ENCODE measurements at regions not wholly inside any gene's neighbourhood (a gene's known extent, or its start where the extent isn't known, plus 50 kb on each side); places are given as distances from the start of the nearest gene placed in this dataset.

- no peak for DNase-seq
- Histone ChIP-seq H3K4me1 (ENCODE audit: control insufficient read depth in 1 of 2, extremely low read depth in 1 of 2, insufficient read depth in 2 of 2, low read length in 2 of 2) (no peaks in the 10 kb centered on the region), H3K36me3 (ENCODE audit: control insufficient read depth in 2 of 2, extremely low read depth in 1 of 2, insufficient read depth in 1 of 2, low read length in 1 of 2) (no peaks in the 10 kb centered on the region), H3K4me3 (ENCODE audit: control insufficient read depth in 1 of 2, extremely low read depth in 1 of 2, low read length in 1 of 2) (no peak overlapping the region), H3K27ac (ENCODE audit: low read length) (no peak overlapping the region), H3K27me3 (replicated peaks in 1 of 2; ENCODE audit: control insufficient read depth in 2 of 2, extremely low read depth in 1 of 2, insufficient read depth in 2 of 2, low read length in 1 of 2) (no peaks in the 10 kb centered on the region), H3K9me3 (no peaks in the 10 kb centered on the region)
- no peak for ATAC-seq (replicated peaks in 1 of 4)
- WGBS (ENCODE audit: insufficient coverage), result no CpG with 5 or more reads among the region's 1 CpG
- Mint-ChIP-seq H3K9me3 (peaks cover 4 to 40% (median 29%) of the 10 kb centered on the region in 3 donors), H3K27ac (no peak overlapping the region), H3K36me3 (no peaks in the 10 kb centered on the region), H3K4me3 (no peak overlapping the region), H3K27me3 (no peaks in the 10 kb centered on the region), H3K4me1 (no peaks in the 10 kb centered on the region)
- CTCF ChIA-PET, result no interaction called here
- POLR2A ChIA-PET, result no interaction called here
These were observed 1301.4 kb upstream of the PIK3C3 start for GRCh38 chr18:40653682-40654081.

DNA sequence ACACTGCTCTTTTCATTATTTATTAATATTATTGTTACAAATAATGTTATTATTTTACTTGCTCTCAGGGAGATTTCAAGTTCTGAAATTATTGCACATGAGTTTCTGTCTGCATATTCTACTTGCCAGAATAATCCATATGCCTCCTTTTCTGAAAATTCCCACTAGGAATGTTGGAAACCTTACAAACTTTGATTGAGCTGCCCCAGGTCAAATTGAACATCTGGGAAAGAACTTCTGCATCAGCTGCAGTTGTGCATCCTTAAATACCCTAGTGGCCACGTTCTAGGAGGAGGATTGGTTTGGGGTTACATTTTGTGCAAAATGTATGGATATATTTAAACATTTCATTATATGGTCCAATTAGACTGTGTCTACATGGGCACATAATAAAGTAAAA, 1302.7 kb upstream of the PIK3C3 start:
- H3K27ac Mint-ChIP-seq, result no peak overlapping the region
- no peaks in the 10 kb centered on the region for H3K27me3 ChIP-seq (replicated peaks in 1 of 2; ENCODE audit: control insufficient read depth in 2 of 2, extremely low read depth in 1 of 2, insufficient read depth in 2 of 2, low read length in 1 of 2)
- H3K27ac ChIP-seq (ENCODE audit: low read length), result no peak overlapping the region
- no peaks in the 10 kb centered on the region for H3K36me3 Mint-ChIP-seq
- WGBS (ENCODE audit: insufficient coverage), result no CpG with 5 or more reads among the region's 1 CpG
- ChIA-PET CTCF (no interaction called here), POLR2A (no interaction called here)
- H3K27me3 Mint-ChIP-seq, result no peaks in the 10 kb centered on the region
- no peaks in the 10 kb centered on the region for H3K4me1 Mint-ChIP-seq
- DNase-seq (no peak), ATAC-seq (replicated peaks in 1 of 4) (no peak)
- no peaks in the 10 kb centered on the region for H3K36me3 ChIP-seq (ENCODE audit: control insufficient read depth in 2 of 2, extremely low read depth in 1 of 2, insufficient read depth in 1 of 2, low read length in 1 of 2)
- H3K9me3 Mint-ChIP-seq, result peaks cover 4 to 36% (median 33%) of the 10 kb centered on the region in 3 donors
- H3K4me1 ChIP-seq (ENCODE audit: control insufficient read depth in 1 of 2, extremely low read depth in 1 of 2, insufficient read depth in 2 of 2, low read length in 2 of 2), result no peaks in the 10 kb centered on the region
- H3K4me3 Mint-ChIP-seq, result no peak overlapping the region
- no peaks in the 10 kb centered on the region for H3K9me3 ChIP-seq
- H3K4me3 ChIP-seq (ENCODE audit: control insufficient read depth in 1 of 2, extremely low read depth in 1 of 2, low read length in 1 of 2), result no peak overlapping the region

DNA sequence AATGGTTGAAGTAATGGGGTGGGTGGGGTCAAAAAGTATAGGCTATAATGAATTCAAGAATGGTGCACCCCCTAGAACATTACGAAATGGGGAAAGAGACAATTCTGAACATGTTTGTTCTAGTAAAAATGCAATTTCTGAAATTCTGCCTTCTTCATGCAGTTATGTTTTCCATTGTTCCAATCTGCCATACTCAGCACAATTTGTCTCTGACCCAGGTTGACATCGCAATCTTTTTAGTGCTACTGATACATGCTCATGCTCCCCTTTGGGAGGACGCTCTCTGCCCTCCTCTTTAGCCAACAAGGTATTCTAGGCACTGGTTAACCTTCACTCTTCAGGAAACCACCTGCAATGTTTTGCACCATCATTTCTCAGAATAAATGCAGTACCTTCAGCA, 1303.9 kb upstream of the PIK3C3 start:
- Mint-ChIP-seq H3K4me3 (no peak overlapping the region), H3K4me1 (no peaks in the 10 kb centered on the region), H3K36me3 (no peaks in the 10 kb centered on the region), H3K27ac (no peak overlapping the region), H3K9me3 (peaks cover 4 to 40% (median 34%) of the 10 kb centered on the region in 3 donors), H3K27me3 (no peaks in the 10 kb centered on the region)
- ChIA-PET CTCF (no interaction called here), POLR2A (no interaction called here)
- no peak for ATAC-seq (replicated peaks in 1 of 4)
- 78% methylated on average over 2 of the region's 3 CpGs for WGBS (ENCODE audit: insufficient coverage)
- H3K9me3 ChIP-seq, result no peaks in the 10 kb centered on the region
- H3K4me3 ChIP-seq (ENCODE audit: control insufficient read depth in 1 of 2, extremely low read depth in 1 of 2, low read length in 1 of 2), result no peak overlapping the region
- H3K27me3 ChIP-seq (replicated peaks in 1 of 2; ENCODE audit: control insufficient read depth in 2 of 2, extremely low read depth in 1 of 2, insufficient read depth in 2 of 2, low read length in 1 of 2), result no peaks in the 10 kb centered on the region
- H3K36me3 ChIP-seq (ENCODE audit: control insufficient read depth in 2 of 2, extremely low read depth in 1 of 2, insufficient read depth in 1 of 2, low read length in 1 of 2), result no peaks in the 10 kb centered on the region
- no peak for DNase-seq
- H3K4me1 ChIP-seq (ENCODE audit: control insufficient read depth in 1 of 2, extremely low read depth in 1 of 2, insufficient read depth in 2 of 2, low read length in 2 of 2), result no peaks in the 10 kb centered on the region
- H3K27ac ChIP-seq (ENCODE audit: low read length), result no peak overlapping the region

- ATAC-seq (replicated peaks in 1 of 4) (no peak), DNase-seq (no peak)
- no peaks in the 10 kb centered on the region for H3K4me1 Mint-ChIP-seq
- ChIA-PET CTCF (no interaction called here), POLR2A (interaction anchor here in 1 of 2 donors (0.6 kb wide), 1 partner anchor 609 kb away, joined by 6 read pairs; no protein-coding TSS in a partner anchor)
- no peak overlapping the region for H3K4me3 ChIP-seq (ENCODE audit: control insufficient read depth in 1 of 2, extremely low read depth in 1 of 2, low read length in 1 of 2)
- no peaks in the 10 kb centered on the region for H3K27me3 ChIP-seq (replicated peaks in 1 of 2; ENCODE audit: control insufficient read depth in 2 of 2, extremely low read depth in 1 of 2, insufficient read depth in 2 of 2, low read length in 1 of 2)
- H3K9me3 ChIP-seq, result peaks cover 2% of the 10 kb centered on the region
- WGBS (ENCODE audit: insufficient coverage), result 67% methylated on average over 2 of the region's 4 CpGs
- H3K27me3 Mint-ChIP-seq, result no peaks in the 10 kb centered on the region
- no peaks in the 10 kb centered on the region for H3K36me3 Mint-ChIP-seq
- H3K27ac Mint-ChIP-seq, result no peak overlapping the region
- no peaks in the 10 kb centered on the region for H3K4me1 ChIP-seq (ENCODE audit: control insufficient read depth in 1 of 2, extremely low read depth in 1 of 2, insufficient read depth in 2 of 2, low read length in 2 of 2)
- peaks cover 0 to 25% (median 15%) of the 10 kb centered on the region in 3 donors for H3K9me3 Mint-ChIP-seq
- H3K36me3 ChIP-seq (ENCODE audit: control insufficient read depth in 2 of 2, extremely low read depth in 1 of 2, insufficient read depth in 1 of 2, low read length in 1 of 2), result no peaks in the 10 kb centered on the region
- H3K27ac ChIP-seq (ENCODE audit: low read length), result no peak overlapping the region
- no peak overlapping the region for H3K4me3 Mint-ChIP-seq
These were observed 1312.3 kb upstream of the PIK3C3 start for GRCh38 chr18:40642692-40643229.

DNA sequence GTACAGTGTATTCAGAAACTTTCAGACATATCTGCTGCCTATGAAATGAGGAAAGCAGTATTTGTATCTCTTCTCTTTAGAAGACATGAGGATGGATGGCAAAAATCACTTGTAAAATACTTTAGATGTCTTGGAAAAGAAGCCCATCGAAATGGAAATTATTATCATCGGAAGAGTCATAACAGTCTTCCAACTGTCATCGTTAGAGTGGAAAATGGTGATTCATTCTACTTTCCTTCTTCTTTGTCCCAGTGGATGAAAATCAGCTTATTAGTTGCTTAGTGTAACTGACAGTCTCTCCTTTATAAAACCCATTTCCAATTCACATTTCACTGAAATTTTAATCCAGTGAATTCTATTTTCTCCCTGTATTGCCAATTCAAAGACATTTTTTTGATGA, 1323.7 kb upstream of the PIK3C3 start:
- POLR2A ChIA-PET, result no interaction called here
- H3K27me3 Mint-ChIP-seq, result no peaks in the 10 kb centered on the region
- no peak for ATAC-seq (replicated peaks in 1 of 4)
- H3K36me3 Mint-ChIP-seq, result no peaks in the 10 kb centered on the region
- Histone ChIP-seq H3K27ac (ENCODE audit: low read length) (no peak overlapping the region), H3K36me3 (ENCODE audit: control insufficient read depth in 2 of 2, extremely low read depth in 1 of 2, insufficient read depth in 1 of 2, low read length in 1 of 2) (no peaks in the 10 kb centered on the region), H3K4me1 (ENCODE audit: control insufficient read depth in 1 of 2, extremely low read depth in 1 of 2, insufficient read depth in 2 of 2, low read length in 2 of 2) (no peaks in the 10 kb centered on the region), H3K27me3 (replicated peaks in 1 of 2; ENCODE audit: control insufficient read depth in 2 of 2, extremely low read depth in 1 of 2, insufficient read depth in 2 of 2, low read length in 1 of 2) (no peaks in the 10 kb centered on the region), H3K4me3 (ENCODE audit: control insufficient read depth in 1 of 2, extremely low read depth in 1 of 2, low read length in 1 of 2) (no peak overlapping the region), H3K9me3 (peaks cover 4% of the 10 kb centered on the region)
- no CpG with 5 or more reads among the region's 3 CpGs for WGBS (ENCODE audit: insufficient coverage)
- CTCF ChIA-PET, result no interaction called here
- no peak overlapping the region for H3K27ac Mint-ChIP-seq
- peaks cover 7 to 24% (median 17%) of the 10 kb centered on the region in 3 donors for H3K9me3 Mint-ChIP-seq
- H3K4me3 Mint-ChIP-seq, result no peak overlapping the region
- no peak for DNase-seq
- H3K4me1 Mint-ChIP-seq, result no peaks in the 10 kb centered on the region

- Mint-ChIP-seq H3K4me1 (no peaks in the 10 kb centered on the region), H3K27me3 (no peaks in the 10 kb centered on the region), H3K27ac (no peak overlapping the region), H3K9me3 (peaks cover 7 to 19% (median 15%) of the 10 kb centered on the region in 3 donors), H3K36me3 (no peaks in the 10 kb centered on the region), H3K4me3 (no peak overlapping the region)
- Histone ChIP-seq H3K9me3 (peaks cover 4% of the 10 kb centered on the region), H3K4me1 (ENCODE audit: control insufficient read depth in 1 of 2, extremely low read depth in 1 of 2, insufficient read depth in 2 of 2, low read length in 2 of 2) (no peaks in the 10 kb centered on the region), H3K4me3 (ENCODE audit: control insufficient read depth in 1 of 2, extremely low read depth in 1 of 2, low read length in 1 of 2) (no peak overlapping the region), H3K36me3 (ENCODE audit: control insufficient read depth in 2 of 2, extremely low read depth in 1 of 2, insufficient read depth in 1 of 2, low read length in 1 of 2) (no peaks in the 10 kb centered on the region), H3K27ac (ENCODE audit: low read length) (no peak overlapping the region), H3K27me3 (replicated peaks in 1 of 2; ENCODE audit: control insufficient read depth in 2 of 2, extremely low read depth in 1 of 2, insufficient read depth in 2 of 2, low read length in 1 of 2) (no peaks in the 10 kb centered on the region)
- ChIA-PET CTCF (no interaction called here), POLR2A (no interaction called here)
- ATAC-seq (replicated peaks in 1 of 4), result no peak
- DNase-seq, result no peak
- WGBS (ENCODE audit: insufficient coverage), result no CpG with 5 or more reads among the region's 1 CpG
These were observed 1324.5 kb upstream of the PIK3C3 start for GRCh38 chr18:40630496-40630895.

- POLR2A ChIA-PET, result no interaction called here
- H3K36me3 Mint-ChIP-seq, result no peaks in the 10 kb centered on the region
These were observed 1330.1 kb upstream of the PIK3C3 start for GRCh38 chr18:40624959-40625358.

More at GRCh38 chr18:40624959-40625358, 1330.1 kb upstream of the PIK3C3 start:
- Mint-ChIP-seq H3K4me3 (no peak overlapping the region), H3K9me3 (peaks cover 10 to 30% (median 22%) of the 10 kb centered on the region in 3 donors), H3K27me3 (no peaks in the 10 kb centered on the region), H3K27ac (no peak overlapping the region), H3K4me1 (no peaks in the 10 kb centered on the region)
- H3K4me1 ChIP-seq (ENCODE audit: control insufficient read depth in 1 of 2, extremely low read depth in 1 of 2, insufficient read depth in 2 of 2, low read length in 2 of 2), result no peaks in the 10 kb centered on the region
- no peak for DNase-seq
- WGBS (ENCODE audit: insufficient coverage), result 20% methylated on average over 1 of the region's 4 CpGs
- H3K36me3 ChIP-seq (ENCODE audit: control insufficient read depth in 2 of 2, extremely low read depth in 1 of 2, insufficient read depth in 1 of 2, low read length in 1 of 2), result no peaks in the 10 kb centered on the region
- CTCF ChIA-PET, result no interaction called here
- H3K27ac ChIP-seq (ENCODE audit: low read length), result no peak overlapping the region
- H3K9me3 ChIP-seq, result no peaks in the 10 kb centered on the region
- no peaks in the 10 kb centered on the region for H3K27me3 ChIP-seq (replicated peaks in 1 of 2; ENCODE audit: control insufficient read depth in 2 of 2, extremely low read depth in 1 of 2, insufficient read depth in 2 of 2, low read length in 1 of 2)
- no peak overlapping the region for H3K4me3 ChIP-seq (ENCODE audit: control insufficient read depth in 1 of 2, extremely low read depth in 1 of 2, low read length in 1 of 2)
- no peak for ATAC-seq (replicated peaks in 1 of 4)

All from T-cell (primary cell).